ENCODE measurements at regions not wholly inside any gene's neighbourhood (a gene's known extent, or its start where the extent isn't known, plus 50 kb on each side); places are given as distances from the start of the nearest gene placed in this dataset.

DNA sequence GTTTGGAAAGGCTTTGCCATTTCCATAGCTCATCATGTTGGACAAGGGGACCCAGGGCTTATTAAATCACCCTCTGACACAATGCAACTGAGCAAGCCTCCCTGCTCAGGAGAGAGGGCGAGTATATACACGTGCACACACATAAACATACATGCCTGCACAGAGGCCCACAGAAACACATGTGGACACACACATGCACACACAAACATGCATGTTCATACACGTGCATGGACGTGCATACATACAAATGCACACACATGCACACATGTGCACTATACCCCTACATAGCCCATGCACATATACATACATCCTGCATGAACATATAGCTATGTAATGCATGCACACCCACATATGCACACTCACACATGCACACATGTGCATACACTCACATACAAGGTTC is 99.5 kb upstream of the ALDH1B1 start:
- ChIA-PET CTCF (no interaction called here), POLR2A (no interaction called here)
- in situ Hi-C loops (cut with HindIII; ENCODE audit: low pct_unique_long_range_greater_than_20kb, low sequenced_read_pairs) (no loop called here), intact Hi-C loops (cut with micrococcal nuclease; ENCODE audit: unreplicated experiment) (no loop called here)
- no peaks in the 10 kb centered on the region for H3K4me1 ChIP-seq (ENCODE audit: control insufficient read depth, insufficient read depth, low read length)
- no peak overlapping the region for H3K4me3 ChIP-seq (ENCODE audit: low read depth in 2 of 2, low read length in 2 of 2)
- no peaks in the 10 kb centered on the region for H3K27me3 ChIP-seq (ENCODE audit: control insufficient read depth, insufficient read depth, low read length)
- TF ChIP-seq POLR2AphosphoS5 (IDR thresholded peaks at IDR 0.05; ENCODE audit: low read depth, low read length) (no peak), SIN3A (IDR thresholded peaks at IDR 0.05; ENCODE audit: borderline replicate concordance, insufficient read depth, low read depth, low read length) (no peak), TCF7L2 (IDR thresholded peaks at IDR 0.05; ENCODE audit: low read depth, low read length) (no peak)
- TF ChIP-seq, protein P1, sequence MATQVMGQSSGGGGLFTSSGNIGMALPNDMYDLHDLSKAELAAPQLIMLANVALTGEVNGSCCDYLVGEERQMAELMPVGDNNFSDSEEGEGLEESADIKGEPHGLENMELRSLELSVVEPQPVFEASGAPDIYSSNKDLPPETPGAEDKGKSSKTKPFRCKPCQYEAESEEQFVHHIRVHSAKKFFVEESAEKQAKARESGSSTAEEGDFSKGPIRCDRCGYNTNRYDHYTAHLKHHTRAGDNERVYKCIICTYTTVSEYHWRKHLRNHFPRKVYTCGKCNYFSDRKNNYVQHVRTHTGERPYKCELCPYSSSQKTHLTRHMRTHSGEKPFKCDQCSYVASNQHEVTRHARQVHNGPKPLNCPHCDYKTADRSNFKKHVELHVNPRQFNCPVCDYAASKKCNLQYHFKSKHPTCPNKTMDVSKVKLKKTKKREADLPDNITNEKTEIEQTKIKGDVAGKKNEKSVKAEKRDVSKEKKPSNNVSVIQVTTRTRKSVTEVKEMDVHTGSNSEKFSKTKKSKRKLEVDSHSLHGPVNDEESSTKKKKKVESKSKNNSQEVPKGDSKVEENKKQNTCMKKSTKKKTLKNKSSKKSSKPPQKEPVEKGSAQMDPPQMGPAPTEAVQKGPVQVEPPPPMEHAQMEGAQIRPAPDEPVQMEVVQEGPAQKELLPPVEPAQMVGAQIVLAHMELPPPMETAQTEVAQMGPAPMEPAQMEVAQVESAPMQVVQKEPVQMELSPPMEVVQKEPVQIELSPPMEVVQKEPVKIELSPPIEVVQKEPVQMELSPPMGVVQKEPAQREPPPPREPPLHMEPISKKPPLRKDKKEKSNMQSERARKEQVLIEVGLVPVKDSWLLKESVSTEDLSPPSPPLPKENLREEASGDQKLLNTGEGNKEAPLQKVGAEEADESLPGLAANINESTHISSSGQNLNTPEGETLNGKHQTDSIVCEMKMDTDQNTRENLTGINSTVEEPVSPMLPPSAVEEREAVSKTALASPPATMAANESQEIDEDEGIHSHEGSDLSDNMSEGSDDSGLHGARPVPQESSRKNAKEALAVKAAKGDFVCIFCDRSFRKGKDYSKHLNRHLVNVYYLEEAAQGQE (IDR thresholded peaks at IDR 0.05; ENCODE audit: insufficient read depth in 1 of 2, low read depth in 2 of 2, low read length in 1 of 2): no peak
- TF ChIP-seq, protein P2, sequence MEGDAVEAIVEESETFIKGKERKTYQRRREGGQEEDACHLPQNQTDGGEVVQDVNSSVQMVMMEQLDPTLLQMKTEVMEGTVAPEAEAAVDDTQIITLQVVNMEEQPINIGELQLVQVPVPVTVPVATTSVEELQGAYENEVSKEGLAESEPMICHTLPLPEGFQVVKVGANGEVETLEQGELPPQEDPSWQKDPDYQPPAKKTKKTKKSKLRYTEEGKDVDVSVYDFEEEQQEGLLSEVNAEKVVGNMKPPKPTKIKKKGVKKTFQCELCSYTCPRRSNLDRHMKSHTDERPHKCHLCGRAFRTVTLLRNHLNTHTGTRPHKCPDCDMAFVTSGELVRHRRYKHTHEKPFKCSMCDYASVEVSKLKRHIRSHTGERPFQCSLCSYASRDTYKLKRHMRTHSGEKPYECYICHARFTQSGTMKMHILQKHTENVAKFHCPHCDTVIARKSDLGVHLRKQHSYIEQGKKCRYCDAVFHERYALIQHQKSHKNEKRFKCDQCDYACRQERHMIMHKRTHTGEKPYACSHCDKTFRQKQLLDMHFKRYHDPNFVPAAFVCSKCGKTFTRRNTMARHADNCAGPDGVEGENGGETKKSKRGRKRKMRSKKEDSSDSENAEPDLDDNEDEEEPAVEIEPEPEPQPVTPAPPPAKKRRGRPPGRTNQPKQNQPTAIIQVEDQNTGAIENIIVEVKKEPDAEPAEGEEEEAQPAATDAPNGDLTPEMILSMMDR (IDR thresholded peaks at IDR 0.05): no peak
- no peak for DNase-seq (ENCODE audit: low read depth, low spot score)
- BruUV-seq (replicated peaks): no TSS peak
- H3K36me3 ChIP-seq (ENCODE audit: control insufficient read depth, insufficient read depth, low read length): no peaks in the 10 kb centered on the region
- no peaks in the 10 kb centered on the region for H3K9me3 ChIP-seq (ENCODE audit: control insufficient read depth, insufficient read depth, low read depth, low read length)
- H3K27ac ChIP-seq (ENCODE audit: low read length): no peak overlapping the region
- ATAC-seq: no peak

DNA sequence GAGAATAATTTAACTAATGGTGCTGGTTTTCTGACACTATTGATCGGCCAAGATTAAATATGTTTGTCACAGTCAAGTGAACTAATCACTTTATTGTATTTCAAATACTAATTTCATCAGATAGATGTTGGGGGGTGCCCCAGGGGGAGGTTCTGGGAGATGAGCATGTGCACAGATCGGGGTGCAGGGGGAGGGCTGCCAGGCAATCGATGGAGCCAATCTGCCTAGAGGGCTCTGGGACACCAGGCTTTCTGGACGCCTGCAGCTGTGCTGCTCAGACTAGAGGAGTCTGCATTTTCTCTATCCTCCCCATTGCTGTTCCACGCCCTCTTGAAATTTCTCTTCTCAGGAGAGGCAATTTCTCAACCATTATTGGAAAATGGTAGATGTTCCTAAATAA is 100.0 kb upstream of the ALDH1B1 start:
- ChIA-PET CTCF (no interaction called here), POLR2A (no interaction called here)
- Histone ChIP-seq H3K27me3 (ENCODE audit: control insufficient read depth, insufficient read depth, low read length) (no peaks in the 10 kb centered on the region), H3K4me1 (ENCODE audit: control insufficient read depth, insufficient read depth, low read length) (no peaks in the 10 kb centered on the region), H3K9me3 (ENCODE audit: control insufficient read depth, insufficient read depth, low read depth, low read length) (no peaks in the 10 kb centered on the region), H3K4me3 (ENCODE audit: low read depth in 2 of 2, low read length in 2 of 2) (no peak overlapping the region), H3K36me3 (ENCODE audit: control insufficient read depth, insufficient read depth, low read length) (no peaks in the 10 kb centered on the region), H3K27ac (ENCODE audit: low read length) (no peak overlapping the region)
- TF ChIP-seq SIN3A (IDR thresholded peaks at IDR 0.05; ENCODE audit: borderline replicate concordance, insufficient read depth, low read depth, low read length): no peak
- TF ChIP-seq, protein P2 (IDR thresholded peaks at IDR 0.05): no peak
- no peak for TF ChIP-seq POLR2AphosphoS5 (IDR thresholded peaks at IDR 0.05; ENCODE audit: low read depth, low read length)
- no peak for TF ChIP-seq TCF7L2 (IDR thresholded peaks at IDR 0.05; ENCODE audit: low read depth, low read length)
- TF ChIP-seq, protein P1 (IDR thresholded peaks at IDR 0.05; ENCODE audit: insufficient read depth in 1 of 2, low read depth in 2 of 2, low read length in 1 of 2): no peak
- intact Hi-C loops (cut with micrococcal nuclease; ENCODE audit: unreplicated experiment) (no loop called here), in situ Hi-C loops (cut with HindIII; ENCODE audit: low pct_unique_long_range_greater_than_20kb, low sequenced_read_pairs) (no loop called here)
- DNase-seq (ENCODE audit: low read depth, low spot score): no peak
- no TSS peak for BruUV-seq (replicated peaks)
- ATAC-seq: no peak
